ENCODE measurements at regions not wholly inside any gene's neighbourhood (a gene's known extent, or its start where the extent isn't known, plus 50 kb on each side); places are given as distances from the start of the nearest gene placed in this dataset.

GRCh38 chr6:110043366-110043994 lies 65.4 kb downstream of the GPR6 start:
- TF ChIP-seq CREB1 (IDR thresholded peaks at IDR 0.05; ENCODE audit: low read depth) (no peak), EGR1 (IDR thresholded peaks at IDR 0.05) (no peak), RAD21 (IDR thresholded peaks at IDR 0.05; ENCODE audit: low read depth) (no peak), EP300 (IDR thresholded peaks at IDR 0.05; ENCODE audit: borderline replicate concordance) (no peak), TAF1 (IDR thresholded peaks at IDR 0.05; ENCODE audit: low read depth) (no peak), TCF12 (IDR thresholded peaks at IDR 0.05; ENCODE audit: low read depth) (no peak), FOXM1 (IDR thresholded peaks at IDR 0.05; ENCODE audit: borderline replicate concordance, low read depth) (no peak), YY1 (IDR thresholded peaks at IDR 0.05; ENCODE audit: low read depth) (no peak), TEAD4 (IDR thresholded peaks at IDR 0.05) (no peak), CEBPB (IDR thresholded peaks at IDR 0.05) (no peak), REST (IDR thresholded peaks at IDR 0.05; ENCODE audit: low read depth) (no peak), USF1 (IDR thresholded peaks at IDR 0.05) (no peak), MAX (IDR thresholded peaks at IDR 0.05) (no peak)

Measured in Ishikawa (cell line).